ENCODE measurements at regions not wholly inside any gene's neighbourhood (a gene's known extent, or its start where the extent isn't known, plus 50 kb on each side); places are given as distances from the start of the nearest gene placed in this dataset.
"Not testable (repeated sequence)": the region's sequence is repeated elsewhere in the genome, so short reads cannot be mapped to it uniquely, and the experiment has no call there.

- DNase-seq (ENCODE audit: low read depth in 2 of 2), result no peak
These were observed 455.4 kb downstream of the IRS2 start for GRCh38 chr13:109331011-109331433.

- DNase-seq (ENCODE audit: low read depth in 2 of 2), result no peak
These were observed 456.3 kb downstream of the IRS2 start for GRCh38 chr13:109330123-109330522.

GRCh38 chr13:109329175-109329574 is 457.2 kb downstream of the IRS2 start:
- no peak for DNase-seq (ENCODE audit: low read depth in 2 of 2)

GRCh38 chr13:109326601-109327000 is 459.8 kb downstream of the IRS2 start:
- DNase-seq (ENCODE audit: low read depth in 2 of 2), result no peak

GRCh38 chr13:109323338-109323737 is 463.0 kb downstream of the IRS2 start:
- DNase-seq (ENCODE audit: low read depth in 2 of 2), result no peak

GRCh38 chr13:109318945-109319590 is 467.3 kb downstream of the IRS2 start:
- no peak for DNase-seq (ENCODE audit: low read depth in 2 of 2)

GRCh38 chr13:109315481-109315880 is 470.9 kb downstream of the IRS2 start:
- no peak for DNase-seq (ENCODE audit: low read depth in 2 of 2)

- no peak for DNase-seq (ENCODE audit: low read depth in 2 of 2)
These were observed 472.3 kb downstream of the IRS2 start for GRCh38 chr13:109314101-109314500.

- no peak for DNase-seq (ENCODE audit: low read depth in 2 of 2)
These were observed 474.0 kb downstream of the IRS2 start for GRCh38 chr13:109312399-109312798.

- DNase-seq (ENCODE audit: low read depth in 2 of 2), result not testable (repeated sequence)
These were observed 474.9 kb downstream of the IRS2 start for GRCh38 chr13:109311431-109311976.

GRCh38 chr13:109309625-109310363 is 476.6 kb downstream of the IRS2 start:
- DNase-seq (ENCODE audit: low read depth in 2 of 2), result no peak

GRCh38 chr13:109307027-109307426 is 479.4 kb downstream of the IRS2 start:
- no peak for DNase-seq (ENCODE audit: low read depth in 2 of 2)

- no peak for DNase-seq (ENCODE audit: low read depth in 2 of 2)
These were observed 484.7 kb downstream of the IRS2 start for GRCh38 chr13:109301726-109302125.

- no peak for DNase-seq (ENCODE audit: low read depth in 2 of 2)
These were observed 485.1 kb downstream of the IRS2 start for GRCh38 chr13:109301276-109301675.

GRCh38 chr13:109297628-109298027 is 488.8 kb downstream of the IRS2 start:
- DNase-seq (ENCODE audit: low read depth in 2 of 2), result no peak

GRCh38 chr13:109293166-109293565 is 493.2 kb downstream of the IRS2 start:
- DNase-seq (ENCODE audit: low read depth in 2 of 2), result no peak

- no peak for DNase-seq (ENCODE audit: low read depth in 2 of 2)
These were observed 498.2 kb downstream of the IRS2 start for GRCh38 chr13:109288151-109288709.

GRCh38 chr13:109287553-109287952 is 498.8 kb downstream of the IRS2 start:
- no peak for DNase-seq (ENCODE audit: low read depth in 2 of 2)

- no peak for DNase-seq (ENCODE audit: low read depth in 2 of 2)
These were observed 500.8 kb downstream of the IRS2 start for GRCh38 chr13:109285586-109285985.

- no peak for DNase-seq (ENCODE audit: low read depth in 2 of 2)
These were observed 504.3 kb downstream of the IRS2 start for GRCh38 chr13:109281903-109282635.

- no peak for DNase-seq (ENCODE audit: low read depth in 2 of 2)
These were observed 505.1 kb downstream of the IRS2 start for GRCh38 chr13:109281017-109281902.

Measured in stimulated activated CD8-positive, alpha-beta memory T cell treated with anti-CD3 and anti-CD28 coated beads, Interleukin-7, amount 100 ng/mL, for 1 hour (primary cell).